SW 1271 (cell line): ENCODE measurements at regions not wholly inside any gene's neighbourhood (a gene's known extent, or its start where the extent isn't known, plus 50 kb on each side); places are given as distances from the start of the nearest gene placed in this dataset.

Experiments
- DNase-seq, 2 experiments: peaks; one replicate each; lab custom pipeline; 2025; lab: John Stamatoyannopoulos, UW

DNA sequence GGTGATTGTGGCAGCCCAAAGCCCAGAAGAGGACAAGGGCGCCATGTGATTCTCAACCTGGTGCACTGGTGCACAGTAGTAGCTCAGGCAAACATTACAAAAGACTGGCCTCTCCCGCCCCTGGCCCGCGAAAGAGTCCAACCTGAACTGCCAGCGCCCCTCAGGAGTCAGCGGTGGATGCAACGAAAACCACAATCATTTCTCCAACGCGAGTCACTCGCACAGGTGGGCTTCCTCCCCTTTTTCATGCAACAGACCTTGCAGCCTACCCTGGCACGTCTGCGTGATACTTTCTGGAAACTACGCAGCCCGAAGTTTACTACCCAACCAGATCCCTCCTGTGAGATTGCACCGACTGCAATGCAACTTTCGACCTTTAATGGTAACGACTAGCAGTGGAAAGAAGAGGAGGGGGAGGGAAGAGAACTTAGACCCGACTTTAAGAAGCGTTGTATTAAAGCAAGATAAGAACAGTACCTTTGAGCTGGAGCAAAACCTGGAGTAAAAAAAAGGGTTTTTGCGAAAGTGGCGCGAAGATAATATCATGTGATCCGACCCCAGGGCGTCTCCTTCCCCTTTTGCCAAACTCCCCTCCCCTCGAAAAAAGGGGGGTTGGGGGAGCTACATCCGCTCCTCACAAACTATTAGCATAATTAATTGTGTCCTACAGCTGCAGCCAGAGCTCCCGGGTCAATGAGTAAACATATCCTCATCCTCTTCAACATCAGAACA is 63.3 kb upstream of the CCDC160 start:
- DNase-seq = no peak

DNA sequence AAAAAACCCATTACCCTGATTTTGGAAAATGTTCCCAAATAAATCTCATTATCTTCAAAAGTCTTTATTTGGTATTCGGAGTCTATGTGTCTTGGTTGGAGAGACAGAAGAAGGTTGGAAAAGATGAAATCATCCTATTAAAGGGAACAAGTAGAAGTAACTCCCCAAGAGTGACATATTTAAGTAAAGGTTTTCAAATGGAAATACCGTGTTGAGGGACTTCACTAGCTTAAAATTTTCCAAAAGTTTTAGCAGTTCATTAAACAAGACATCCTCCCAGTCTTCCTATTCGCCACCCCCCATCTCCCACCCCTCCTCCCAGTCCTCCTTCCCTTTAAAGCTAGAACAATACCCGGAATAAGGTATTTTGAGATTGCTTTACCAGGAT is 62.7 kb upstream of the CCDC160 start:
- no peak for DNase-seq

DNA sequence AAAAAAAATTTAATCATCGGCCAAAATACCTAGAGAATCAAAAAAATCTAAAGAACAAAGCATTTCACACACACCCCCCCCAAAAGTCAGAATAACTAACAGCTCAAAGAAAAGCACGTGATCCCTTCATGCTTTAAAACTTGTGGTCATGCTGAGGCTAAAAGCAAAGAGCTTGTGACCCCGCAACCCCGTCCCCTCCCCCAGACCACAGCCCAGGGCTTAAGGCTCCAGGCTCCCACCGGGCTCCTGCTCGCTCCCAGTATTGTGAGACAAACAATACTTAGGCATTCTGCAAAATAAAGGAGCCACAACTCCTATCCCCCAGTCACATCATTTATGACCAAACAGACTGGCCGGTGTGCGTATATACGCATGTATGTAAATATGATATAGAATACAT is 62.1 kb upstream of the CCDC160 start:
- no peak for DNase-seq

DNA sequence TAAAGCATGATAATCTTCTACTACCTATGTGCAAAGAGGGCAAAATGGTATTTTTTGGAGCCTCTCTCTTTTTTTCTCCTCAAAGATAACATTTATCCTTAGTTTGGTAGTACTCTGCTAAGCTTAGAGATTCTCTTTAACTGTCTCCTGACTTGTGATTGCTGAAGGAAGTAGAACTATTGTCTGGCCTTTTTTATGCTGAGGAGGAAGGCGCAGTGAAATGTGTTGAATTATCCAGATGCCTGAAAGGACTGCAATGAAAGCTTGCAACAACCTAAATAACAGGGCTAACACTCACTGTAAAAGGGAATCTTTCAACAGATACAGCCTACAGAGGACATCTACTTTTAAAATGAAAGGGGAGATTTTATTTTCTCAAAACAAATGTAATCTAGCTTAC is 59.5 kb upstream of the CCDC160 start:
- no peak for DNase-seq

DNA sequence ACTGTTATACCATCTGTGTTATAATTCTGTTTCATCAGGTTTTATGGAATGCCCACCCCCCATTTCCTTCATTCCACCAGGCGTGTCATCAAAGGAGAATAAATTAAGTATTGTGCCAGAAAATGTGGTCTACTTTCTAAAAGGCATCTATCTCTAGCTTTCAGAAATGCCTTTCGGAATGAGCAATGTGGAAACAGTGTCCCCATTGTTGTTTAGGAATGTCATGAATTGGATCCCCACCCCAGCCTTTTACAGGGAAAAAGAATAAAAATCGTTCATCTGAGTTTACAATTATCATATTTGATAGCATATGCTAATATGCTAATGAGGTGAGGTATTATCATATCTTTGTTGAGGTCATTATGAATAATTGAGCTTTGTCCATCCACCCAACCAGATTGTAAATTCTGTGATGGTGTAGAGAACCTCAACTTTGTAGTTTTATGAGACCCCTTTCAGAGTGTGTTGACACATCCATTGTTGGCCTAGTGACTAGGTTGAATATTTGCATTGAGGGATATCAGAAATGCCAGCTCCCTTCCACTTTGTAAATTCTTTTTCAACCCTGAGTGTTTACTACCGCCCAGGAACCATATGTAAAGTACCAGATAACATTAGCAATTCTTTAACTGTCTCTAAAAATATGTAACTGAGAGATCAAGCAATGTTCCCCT is 56.2 kb upstream of the CCDC160 start:
- DNase-seq = no peak

DNA sequence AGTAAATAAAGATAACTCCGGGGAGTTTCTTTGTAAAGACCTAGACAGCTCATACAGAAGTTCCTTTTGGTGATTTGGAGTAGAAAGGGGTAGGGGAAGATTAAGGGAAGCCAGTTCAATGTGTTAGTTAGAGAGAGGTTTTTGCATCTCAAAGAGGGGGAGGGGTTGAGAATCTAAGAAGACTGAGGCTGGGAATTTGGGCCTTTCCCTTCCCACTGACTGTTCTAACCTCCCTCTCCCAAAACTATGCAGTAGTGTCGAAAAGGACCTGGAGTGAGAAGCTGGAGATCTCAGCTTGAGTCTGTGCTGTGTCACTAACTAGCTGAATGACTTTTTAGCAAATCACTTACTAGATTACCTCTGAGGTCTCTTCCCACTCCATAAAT is 55.7 kb upstream of the CCDC160 start:
- DNase-seq = no peak

DNA sequence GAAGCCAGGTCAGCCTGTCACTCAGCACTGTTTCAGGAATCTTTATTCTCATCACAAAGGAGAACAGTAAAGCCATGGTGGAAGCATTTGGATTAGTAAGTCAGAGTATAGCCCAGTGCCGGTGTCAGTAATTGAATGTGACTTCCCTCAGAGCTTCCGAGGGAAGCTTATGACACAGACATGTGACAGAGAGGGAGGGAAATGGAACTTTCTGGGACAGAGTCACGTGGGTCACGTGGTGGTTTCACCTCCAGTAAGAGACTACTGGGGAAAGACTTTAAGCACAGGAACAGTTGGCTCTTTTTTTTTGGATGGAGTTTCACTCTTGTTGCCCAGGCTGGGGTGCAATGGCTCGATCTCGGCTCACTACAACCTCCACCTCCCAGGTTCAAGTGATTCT is 53.3 kb upstream of the CCDC160 start:
- no peak for DNase-seq

DNA sequence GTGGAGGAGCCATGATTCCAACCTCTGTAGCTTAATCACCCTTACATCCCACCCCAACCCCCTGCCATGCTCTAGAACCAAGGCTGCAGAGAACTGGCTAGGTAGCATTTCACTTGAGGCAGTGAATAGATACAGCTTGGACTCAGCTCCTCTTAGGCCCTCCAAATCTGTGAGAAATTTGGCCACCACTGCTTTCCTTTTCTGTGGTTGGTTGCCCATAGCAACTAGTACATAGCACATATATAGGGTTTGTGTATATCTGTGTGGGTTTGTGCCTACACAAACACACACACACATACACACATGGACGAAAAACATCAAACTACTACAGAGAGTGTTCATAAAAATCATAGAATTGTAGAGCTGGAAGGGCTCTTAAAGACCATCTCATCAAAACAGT is 52.0 kb upstream of the CCDC160 start:
- no peak for DNase-seq

DNA sequence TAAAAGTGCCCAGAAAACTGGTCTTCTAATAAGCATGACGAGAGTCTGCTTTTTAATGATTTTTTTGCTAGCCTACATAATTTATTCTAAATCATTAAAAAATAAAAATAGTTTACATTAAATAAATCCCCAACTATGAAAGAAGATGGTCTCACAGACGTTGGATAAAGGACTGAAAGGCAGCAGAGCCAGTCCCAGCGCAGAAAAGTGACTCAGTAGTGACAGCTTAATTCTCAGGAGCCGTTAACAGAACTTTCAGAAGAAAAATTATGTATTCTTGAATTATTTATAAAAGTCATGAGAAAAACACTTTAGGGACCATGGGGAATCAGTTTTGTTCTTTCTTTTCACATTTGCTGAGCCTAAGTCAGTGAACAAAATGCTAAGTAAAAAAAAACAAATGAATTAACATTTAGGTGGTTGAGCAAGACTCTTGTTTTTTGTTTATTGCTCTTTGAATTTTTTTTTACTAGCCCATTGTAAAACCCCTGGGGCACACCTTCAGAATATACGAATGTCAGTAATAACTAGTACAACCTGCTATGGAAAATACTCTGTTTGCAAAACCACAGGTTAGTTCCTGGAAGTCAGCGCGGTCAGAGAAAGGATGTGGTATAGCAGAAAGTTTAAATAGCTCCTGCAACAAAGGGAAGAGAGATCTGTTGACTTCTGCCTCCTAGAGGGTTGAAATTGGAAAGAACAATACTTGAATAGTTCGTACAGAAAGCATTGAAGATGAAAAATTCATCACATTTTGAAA is 50.4 kb upstream of the CCDC160 start:
- DNase-seq = no peak
